ENCODE measurements at regions not wholly inside any gene's neighbourhood (a gene's known extent, or its start where the extent isn't known, plus 50 kb on each side); places are given as distances from the start of the nearest gene placed in this dataset.

DNA sequence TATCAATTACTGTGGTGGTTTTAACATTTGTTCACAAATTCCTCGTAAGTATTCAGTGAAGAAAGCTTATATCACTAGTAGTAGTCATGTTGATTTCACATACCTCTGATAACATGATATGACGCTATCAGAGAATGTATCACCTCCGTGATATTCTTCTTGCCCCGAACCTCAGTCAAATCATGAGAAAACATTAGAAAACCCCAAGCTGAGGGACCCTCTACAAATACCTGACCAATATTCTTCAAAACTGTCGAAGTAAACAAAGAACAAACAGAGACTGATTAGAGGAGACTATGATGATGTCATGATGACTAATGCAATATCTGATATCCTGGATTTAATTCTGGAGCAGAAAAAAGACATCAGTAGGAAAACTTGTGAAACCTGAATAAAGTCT is 85.6 kb upstream of the SPOPL start:
- TF ChIP-seq ZBTB7A (IDR thresholded peaks at IDR 0.05; ENCODE audit: low read depth) (no peak), EP300 (IDR thresholded peaks at IDR 0.05; ENCODE audit: borderline replicate concordance) (no peak), TAF1 (IDR thresholded peaks at IDR 0.05; ENCODE audit: low read depth) (no peak), RAD21 (IDR thresholded peaks at IDR 0.05; ENCODE audit: low read depth) (no peak), CEBPB (IDR thresholded peaks at IDR 0.05) (no peak)

All from Ishikawa (cell line).